AG08395 (cell line): ENCODE measurements at regions not wholly inside any gene's neighbourhood (a gene's known extent, or its start where the extent isn't known, plus 50 kb on each side); places are given as distances from the start of the nearest gene placed in this dataset.

Experiments
- DNase-seq: peaks from one replicate; pipeline ENCODE4 v3.0.0; 2012; ENCODE audit warnings: mixed read lengths, low spot score

DNA sequence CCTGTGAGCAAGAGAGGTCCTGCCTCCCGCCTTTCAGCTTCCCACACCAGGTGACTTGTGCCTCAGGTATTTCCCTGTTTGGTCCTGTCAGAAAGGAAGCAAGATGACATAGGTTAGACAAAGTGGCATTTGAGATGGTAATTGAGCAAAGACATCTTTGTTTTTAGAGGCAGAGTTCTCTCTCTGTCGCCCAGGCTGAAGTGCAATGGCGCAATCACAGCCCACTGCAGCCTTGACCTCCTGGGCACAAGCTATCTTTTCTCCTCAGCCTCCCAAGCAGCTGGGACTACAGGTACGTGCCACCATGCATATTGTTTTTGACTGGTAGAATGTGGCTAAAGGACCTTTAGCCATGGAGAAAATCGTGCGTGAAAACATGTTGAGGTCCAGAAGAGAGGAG, 339.1 kb downstream of the FGF9 start:
- DNase-seq: no peak

DNA sequence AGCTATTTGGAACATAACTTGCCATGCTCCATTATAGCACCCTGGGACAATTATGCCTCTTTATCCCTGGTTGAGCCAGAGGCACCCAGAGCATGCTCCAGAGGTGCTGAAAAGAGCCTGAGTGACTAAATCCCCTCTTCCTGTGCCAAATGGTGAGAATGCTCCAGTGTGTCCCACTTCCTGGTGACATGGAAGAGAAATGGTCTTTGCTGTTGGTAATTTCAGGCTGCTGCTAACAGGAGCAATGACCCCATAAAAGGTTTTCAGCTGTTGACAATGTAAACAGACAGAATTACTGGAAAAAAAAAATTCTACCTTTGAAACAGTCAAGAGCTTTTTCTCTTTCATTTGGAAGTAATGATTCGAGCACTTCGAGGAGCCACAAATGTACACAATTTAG, 341.8 kb downstream of the FGF9 start:
- DNase-seq: no peak

DNA sequence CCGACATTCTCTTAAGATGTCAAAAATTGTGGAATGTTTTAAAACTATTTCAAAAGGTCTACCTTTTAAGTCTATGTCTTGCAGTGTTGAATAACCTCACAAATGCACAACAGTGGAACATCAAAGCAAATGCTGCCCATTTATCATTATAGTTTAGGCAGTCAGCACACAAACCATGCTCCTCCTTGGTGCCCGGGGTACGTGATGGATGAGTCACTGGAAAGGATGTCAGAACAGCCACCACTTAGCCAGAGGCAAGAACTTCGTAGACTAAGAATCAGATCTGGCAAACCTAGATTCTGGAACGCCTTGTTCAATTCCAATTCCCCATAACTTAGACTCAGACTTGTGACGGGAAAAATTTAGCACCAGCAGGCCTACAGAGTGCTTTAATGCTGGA, 343.6 kb downstream of the FGF9 start:
- DNase-seq: peak; percentile 75

DNA sequence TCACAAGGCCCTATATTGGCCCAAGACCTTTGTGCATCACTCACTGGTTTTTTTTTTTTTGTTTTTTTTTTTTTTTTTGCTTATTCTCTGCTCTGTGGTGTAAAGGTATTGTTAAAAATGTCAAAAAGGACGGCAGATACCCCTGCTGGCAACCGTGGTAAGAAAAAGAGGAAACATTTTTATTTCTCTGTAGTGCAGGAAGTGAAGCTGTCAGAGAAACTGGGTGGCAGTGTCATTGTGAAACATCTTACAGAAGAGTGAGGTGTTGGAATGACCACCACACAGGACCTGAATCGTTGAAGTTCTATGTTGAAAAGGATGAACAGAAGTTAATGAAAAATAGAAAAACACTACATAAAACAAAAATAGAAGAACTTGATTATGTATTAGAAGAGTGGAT, 346.4 kb downstream of the FGF9 start:
- no peak for DNase-seq

DNA sequence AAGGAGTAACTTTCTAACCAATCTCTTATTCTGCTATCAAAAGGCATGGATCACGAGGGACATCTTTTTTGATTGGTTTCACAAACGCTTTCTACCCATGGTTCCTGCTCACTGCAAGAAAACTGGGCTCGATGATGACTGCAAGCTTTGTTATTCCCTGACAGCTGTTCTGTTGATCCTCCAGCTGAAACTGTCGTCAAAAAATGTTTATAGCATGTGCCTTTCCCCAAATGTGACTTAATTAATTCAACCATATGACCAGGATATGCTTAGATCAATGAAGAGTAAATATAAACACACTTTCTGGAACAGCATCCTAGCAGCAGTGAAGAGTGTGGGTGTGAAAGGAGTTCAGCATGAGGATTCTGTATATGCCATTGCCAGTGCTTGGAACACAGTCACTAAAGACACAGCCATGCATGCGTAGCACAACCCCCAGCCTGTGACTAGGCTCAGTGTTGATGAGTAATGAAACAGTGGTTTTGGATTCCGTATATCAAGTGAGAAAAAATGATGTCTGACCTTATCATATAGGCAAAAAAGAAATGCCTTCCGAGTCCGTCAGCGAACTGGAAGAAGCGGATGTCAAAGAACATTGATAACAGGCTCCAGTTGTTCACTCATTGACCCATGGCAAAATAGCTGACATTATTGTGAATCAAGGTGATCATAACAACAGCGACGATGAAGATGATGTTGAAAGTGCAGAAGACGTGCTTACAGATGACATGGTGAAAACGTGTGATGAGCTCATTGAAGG, 347.4 kb downstream of the FGF9 start:
- no peak for DNase-seq

DNA sequence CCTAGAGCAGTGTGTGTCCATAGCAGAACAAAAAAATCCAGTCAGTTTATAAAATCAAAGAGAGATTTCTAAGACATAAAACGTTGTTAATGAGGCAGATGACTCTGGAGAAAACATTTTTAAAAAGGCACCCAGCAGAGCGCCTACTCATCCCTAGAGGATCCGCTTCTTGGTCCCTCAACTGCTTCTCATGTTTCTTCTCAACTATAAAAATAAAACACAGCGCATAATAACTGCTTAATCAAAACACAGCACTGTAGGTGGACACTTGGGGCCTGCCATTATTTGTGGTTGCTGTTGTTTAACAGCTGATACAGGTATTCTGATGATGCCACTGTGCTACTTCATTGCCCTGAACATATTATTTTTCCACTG, 347.9 kb downstream of the FGF9 start:
- no peak for DNase-seq

DNA sequence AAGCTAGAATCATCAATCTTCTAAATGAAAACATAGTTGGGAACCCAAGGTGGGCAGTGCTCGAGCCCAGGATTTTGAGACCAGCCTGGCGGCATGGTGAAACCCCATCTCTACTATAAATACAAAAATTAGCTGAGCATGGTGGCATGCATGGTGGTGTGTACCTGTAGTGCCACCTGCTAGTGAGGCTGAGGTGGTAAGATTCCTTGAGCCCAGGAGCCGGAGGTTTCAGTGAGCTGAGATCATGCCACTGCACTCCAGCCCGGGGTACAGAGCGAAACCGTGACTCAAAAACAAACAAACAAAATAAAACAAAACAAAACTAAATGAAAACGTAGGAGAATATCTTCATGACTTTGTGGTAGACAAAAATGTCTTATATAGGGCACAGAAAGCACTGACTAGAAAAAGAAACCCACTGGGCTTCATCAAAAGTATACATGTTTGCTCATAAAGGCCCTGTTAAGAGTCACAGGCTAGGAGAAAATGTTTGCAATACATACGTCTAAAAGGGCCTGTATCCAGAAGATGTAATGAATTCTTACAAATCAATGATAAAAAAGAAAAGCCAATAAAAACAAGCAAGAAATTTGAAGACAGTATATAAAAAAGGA, 353.6 kb downstream of the FGF9 start:
- DNase-seq: no peak

DNA sequence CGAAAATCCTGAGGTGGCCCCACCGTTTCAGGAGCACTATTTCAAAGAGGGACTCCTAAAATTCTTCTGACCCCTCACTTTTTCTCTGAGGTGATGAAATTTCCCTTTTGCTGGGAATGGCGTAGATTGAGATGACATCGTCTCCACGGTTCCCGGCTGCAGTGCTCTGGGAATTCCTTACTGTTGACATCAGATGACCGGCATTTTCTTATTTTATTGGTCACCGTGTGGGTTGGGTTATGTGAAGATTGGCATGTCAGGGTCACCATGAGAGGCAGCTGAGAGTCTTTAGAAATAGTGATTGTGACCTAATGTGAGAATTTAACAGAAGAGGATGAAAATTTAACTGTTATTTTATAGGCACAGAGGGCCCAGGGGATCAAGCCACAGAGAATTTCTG, 356.7 kb downstream of the FGF9 start:
- DNase-seq: no peak

DNA sequence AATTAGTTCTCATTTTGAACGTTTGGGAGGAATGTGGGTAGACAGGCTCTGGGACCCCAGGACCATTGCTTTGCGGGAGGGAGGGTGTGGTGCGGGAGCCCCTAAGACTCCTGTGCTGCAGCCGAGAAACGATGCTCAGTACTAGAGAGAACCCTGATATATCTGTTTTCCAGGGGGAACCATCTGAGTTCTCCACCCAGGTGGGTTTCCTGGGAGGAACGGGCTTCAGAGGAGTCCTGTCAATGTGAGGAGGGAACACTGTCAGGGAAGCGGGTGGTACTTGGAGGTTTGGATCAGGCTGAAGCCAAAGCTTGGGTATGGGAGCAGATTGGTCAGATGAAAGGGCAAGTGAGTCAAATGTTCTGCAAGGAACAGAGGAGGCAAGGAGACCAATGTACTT, 358.0 kb downstream of the FGF9 start:
- no peak for DNase-seq

DNA sequence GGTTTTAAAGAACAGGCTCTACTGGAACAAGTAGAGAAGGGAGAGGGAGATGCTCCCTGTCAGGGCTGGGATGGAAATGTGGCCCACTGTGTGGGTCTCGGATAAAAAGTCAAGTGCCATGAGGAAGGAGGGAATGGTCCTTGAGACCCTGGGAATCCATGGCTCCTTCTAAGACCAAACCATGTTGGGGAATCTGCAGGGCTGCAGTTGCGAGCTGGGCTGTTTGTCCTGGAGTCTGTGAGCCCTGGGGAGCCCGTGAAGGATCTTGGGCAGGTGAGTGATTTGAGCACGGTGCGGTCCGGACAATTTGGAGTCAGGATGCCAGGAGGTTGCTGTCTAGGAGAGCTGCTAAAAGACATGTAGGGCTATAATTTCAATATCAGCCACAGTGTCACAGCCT, 359.4 kb downstream of the FGF9 start:
- no peak for DNase-seq

DNA sequence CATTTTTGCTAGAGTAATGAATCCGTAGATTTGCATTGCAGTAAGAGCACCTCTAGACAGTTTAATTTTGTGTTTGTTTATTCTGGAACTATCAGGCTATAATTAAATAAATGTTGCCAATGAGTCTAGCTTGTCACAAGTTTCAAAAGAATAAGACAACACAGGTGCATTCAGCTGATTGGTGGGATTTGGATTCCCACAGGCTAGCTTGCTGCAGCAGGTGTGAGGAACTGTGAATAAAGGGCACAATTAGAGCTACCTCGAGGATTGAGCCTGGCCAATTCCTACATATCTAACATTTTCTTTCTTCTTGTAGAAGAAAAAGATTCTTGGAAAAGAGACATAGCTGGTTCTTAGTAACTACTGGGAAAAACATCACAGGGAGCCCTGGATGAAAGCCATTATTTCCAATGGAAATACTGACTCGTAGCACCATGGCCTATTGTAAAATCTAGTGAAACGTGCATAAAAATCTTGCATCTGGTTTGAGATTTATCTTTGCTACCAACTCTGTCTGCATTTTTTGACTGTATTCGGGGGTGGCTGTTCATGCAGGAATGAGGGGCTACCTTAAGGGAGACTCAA, 360.9 kb downstream of the FGF9 start:
- DNase-seq: no peak

DNA sequence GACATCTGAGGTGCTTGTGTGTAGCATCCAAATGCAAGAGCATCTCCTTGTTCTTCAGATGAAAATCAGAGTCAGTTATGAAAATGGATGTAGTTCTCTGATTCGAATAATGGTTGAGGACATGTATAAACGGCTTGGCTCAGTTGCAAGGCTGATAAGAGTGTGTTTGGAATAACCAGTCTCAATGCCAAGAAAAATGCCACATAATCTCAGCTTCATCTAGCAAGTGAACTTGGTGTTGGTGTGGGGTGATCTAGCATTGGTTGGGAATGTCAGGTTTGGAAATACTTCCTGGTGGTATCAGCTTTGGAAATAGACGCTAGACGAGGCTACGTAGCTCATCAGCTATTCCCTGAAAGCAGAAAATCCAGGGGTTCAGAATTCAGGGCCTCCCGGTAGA, 362.0 kb downstream of the FGF9 start:
- DNase-seq: no peak

DNA sequence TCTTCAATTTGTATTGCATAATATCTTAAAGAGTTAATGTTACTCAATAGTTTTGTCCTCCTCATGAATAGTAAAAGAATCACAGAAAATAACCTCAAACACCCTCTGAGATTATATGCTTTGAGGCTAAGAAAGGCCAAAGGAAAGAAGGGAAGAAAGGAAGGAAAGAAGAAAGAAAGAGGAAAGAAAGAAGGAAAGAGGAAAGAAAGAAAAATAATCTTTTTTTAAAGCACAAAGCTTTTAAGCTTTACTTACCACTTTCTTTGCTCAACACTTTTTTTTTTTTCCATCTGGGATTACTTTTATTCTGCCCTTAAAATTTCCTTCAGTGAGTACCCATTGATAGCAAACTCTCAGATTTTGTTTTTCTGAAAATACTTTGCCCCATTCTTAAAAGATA, 369.1 kb downstream of the FGF9 start:
- DNase-seq: no peak

DNA sequence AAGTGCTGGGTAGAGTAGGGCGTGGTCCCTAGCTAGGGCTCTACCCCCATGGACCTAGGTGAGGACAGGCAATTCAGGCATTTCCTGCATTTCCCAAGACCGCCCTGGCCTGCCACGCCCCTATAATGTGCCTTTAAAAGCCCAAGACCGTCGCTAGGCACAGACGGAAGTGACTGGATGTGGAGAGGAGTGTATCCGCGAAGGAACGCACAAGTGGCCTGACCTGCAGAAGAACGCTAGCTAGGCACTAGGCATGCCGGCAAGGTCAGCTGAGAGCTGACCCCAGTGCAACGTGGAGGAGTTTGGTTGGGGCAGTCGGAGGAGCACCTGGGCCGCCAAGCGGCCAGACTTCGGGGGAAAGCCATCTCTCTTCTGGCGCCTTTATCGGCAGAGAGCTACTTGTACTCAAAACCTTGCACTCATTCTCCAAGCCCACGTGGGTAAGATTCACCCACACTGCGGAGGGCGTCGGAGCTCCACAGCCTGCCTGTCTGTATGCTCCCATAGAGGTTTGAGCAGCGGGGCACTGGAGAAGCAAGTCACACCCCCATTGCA, 370.0 kb downstream of the FGF9 start:
- DNase-seq: no peak

DNA sequence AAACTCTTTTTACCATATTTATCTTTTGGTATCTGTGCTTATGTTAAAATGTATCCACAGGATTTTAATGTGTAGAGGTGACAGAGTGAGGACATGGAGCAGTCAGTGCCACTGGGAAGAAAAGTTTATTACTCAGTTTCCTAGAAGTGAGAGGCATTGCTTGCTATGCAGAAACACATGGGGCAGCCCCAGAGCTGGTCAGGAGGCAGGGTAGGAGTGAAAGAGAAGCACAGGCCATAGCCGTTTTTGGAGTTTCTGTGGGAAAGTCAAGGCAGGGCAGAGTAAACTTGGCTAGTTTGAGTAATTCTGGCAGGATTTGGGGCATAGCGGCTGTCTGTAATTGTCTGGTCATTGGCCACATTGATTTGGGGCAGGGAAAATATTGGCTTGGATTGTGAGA, 370.9 kb downstream of the FGF9 start:
- no peak for DNase-seq

DNA sequence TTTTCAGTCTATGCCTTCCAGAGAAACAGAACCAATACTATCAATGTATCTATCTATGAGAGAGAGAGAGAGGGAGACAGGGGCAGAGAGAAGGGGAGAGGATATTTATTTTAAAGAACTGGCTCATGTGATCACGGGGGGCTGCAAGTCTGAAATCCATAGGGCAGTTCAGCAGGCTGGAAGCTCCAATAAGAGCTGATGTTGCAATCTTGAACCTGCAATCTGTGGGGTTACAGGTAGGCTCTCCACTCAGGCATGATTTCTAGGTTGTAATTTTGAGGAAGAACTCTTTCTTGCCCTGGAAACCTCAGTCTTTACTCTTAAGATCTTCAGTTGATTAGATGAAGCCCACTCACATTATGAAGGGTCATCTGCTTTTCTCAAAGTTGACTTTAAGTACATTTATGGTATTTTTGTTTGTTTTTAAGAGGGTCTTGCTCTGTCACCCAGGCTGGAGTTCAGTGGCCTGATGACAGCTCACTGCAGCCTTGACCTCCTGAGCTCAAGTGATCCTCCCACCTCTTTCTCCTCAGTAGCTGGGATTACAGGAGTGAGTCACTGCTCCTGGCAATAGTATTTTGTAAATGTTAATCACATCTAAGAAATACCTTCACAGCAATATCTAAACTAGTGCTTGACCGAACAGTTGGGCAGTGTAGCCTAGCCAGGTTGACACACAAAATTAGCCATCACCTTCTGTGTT, 376.4 kb downstream of the FGF9 start:
- no peak for DNase-seq

DNA sequence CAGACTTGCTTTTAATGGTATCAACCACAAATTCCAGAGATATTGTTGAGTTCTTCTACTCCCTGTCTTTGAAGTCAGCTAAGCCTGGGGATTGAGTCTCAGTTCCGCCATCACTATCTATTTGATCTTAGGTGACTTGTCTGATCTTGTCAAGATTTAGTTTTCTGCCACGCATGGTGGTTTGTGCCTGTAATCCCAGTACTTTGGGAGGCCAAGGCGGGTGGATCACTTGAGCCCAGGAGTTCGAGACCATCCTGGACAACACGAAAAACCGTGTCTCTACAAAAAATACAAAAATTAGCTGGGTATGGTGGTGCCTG, 376.9 kb downstream of the FGF9 start:
- DNase-seq: no peak

DNA sequence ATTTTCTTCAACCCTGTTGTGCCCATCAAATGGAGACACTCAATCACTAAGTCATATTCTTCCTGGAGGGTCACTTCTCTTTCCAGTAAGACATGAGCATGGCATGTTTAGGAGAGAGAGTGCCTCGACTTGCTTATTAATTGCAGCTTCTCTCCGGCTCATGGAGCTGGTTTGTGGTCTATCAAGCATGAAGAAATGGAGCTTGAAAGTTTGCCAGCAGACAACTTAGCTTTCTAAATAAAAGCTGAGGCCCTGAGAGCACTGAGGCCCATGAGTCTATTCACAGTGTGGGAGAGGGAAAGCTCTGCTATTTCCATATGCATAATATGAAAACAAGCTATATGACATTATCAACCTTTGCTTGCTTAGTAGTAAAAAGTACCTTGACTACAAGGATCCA, 378.5 kb downstream of the FGF9 start:
- no peak for DNase-seq

DNA sequence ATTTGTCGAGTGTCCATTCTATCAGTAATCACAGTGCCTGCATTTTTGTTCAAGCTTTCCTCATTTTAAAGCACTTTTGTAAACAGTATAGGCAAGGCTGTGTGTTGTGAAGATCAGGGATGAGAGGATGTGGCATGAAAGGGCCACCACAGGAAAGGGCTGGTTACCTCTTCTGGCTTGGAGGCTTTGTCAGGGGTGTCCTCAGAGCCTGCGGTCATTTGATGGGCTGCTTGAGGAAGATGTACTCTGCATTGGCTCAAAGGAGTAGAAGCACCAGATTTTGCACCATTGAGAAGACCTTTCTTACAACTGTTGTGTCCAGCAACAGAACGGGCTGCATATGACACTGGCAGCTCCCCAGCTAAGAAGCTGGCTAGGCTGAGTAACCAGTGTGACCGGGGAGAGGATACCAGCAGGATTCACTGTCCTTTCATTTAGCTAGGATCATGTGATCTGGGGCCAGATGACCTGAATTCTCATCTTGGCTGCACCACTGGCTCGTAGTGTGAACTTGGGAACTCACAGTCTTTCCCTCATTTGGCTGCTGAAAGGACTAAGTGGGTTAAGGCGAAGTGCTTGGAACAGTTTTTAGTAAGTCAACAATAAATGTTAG, 380.2 kb downstream of the FGF9 start:
- no peak for DNase-seq

DNA sequence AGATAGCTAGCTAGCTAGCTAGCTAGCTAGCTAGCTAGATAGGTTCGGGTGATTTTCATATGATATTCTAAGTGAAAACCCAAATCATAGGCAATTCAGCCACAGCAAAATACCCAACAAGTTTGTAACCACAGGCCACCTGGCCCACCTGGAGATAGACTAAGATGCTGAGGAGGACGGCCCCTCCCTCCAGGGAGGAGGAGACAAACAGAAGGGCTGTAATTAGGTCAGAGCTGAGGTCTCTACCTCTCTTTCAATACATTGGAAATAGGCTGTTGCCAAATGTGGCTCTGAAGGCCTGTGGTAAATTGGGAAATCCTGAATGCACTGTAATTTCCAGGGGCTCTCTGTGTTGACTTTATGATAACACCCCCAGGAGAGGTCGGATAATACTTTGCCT, 382.2 kb downstream of the FGF9 start:
- DNase-seq: no peak

DNA sequence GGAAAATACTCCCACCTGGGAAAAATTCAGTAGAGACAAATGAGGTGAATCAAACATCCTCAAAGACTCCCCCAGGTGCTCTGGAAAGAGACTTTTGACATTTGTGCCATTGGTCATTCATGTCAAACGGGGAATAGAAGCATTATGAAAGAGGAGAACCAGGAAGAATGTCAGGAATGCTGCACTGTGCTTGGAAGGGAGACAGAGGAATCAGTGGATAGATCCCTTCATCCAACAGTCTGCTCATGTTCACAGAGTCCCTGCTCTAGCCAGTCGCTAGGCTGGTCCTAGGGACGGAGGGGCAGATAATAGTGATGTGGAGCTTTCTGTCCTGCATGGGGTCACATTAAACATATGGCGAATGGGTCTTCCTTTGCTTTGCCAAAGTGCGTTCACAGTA, 384.4 kb downstream of the FGF9 start:
- DNase-seq: peak; percentile 21

DNA sequence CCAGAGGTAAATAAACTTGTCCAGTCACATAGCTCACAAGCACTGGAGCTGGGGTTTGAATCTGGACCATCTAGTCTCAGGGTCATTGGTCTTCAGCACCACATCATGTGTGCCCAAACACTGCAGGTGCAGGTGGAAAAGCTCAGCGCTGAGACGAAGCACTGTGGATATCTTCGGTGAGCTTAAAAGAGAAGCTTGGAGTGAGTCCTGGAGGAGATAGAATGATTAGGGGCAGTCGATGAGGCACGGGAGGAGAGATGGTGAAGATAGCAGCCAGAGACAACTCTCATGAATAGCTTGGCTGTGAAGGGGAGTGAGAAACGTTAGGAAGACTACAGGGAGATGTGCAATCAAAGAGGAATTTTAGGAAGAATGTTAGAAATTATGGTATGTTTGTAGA, 389.3 kb downstream of the FGF9 start:
- peak; percentile 15 for DNase-seq

DNA sequence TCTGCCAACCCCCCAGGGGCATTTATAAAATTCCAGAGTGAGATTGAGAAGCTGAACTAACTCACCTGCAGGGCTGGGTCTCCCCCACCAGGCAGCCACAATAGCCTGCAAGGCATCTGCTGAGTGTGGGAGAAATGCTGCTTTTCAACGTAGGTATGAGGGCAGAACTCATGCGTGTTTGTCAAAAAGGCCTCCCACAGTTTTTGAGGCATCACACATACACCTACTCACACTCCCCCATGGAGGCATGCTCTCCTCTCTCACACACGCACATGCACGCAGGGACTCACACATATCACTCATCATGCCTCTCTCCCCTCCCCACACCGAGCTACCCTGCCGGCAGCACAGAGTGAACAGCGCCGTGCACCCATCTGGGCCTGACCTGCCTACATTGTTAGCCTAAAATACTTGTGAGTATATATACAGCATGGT, 390.5 kb downstream of the FGF9 start:
- DNase-seq: no peak
